ENCODE measurements at regions not wholly inside any gene's neighbourhood (a gene's known extent, or its start where the extent isn't known, plus 50 kb on each side); places are given as distances from the start of the nearest gene placed in this dataset.
A peak's percentile ranks its signal among the peaks of the same experiment; 100 is the strongest.

DNA sequence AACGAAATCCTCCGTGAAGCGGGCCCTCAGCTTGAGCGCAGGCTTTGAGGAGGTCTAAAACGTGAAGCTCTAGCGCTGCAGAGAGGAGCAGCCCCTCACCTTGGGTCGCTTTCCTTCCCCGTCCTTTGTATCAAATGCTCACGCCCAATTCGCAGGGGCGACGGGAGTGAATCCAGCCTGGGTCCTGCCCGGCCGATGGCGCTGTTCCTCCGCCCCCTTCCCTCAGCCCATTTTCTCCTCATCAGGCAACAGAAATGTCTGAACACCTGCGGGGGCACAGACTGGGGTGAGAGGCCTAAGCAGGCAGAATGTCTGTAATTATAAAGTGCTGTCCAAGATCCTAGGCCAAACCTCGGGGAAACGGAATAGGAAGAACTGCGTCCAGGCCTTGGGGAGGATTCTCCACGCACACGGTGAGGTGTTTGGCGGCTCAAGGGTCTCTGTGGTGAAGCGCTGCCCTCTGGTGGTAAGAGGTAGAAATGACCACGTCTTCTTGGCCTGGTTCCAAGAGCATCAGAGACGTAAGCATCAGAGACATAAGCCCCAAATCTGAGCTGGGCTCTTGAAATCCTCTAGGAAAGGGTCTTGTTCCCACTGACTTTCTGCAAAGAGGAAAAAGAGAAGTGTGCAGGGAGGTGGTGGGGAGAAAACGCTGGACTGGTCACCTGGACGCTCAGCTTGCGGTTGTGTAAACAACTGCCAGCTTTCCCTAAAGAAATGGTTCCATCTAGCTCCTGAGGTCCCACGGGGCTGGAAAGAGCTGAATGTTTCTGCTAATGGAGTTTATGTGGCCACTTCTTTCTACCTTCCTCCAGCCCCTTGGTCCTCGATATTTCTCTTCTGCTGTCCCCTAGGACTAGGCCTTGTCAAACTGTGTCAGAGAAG, 92.1 kb upstream of the CD53 start:
- TF ChIP-seq PPARA (CRISPR knock-in tag; IDR thresholded peaks at IDR 0.05; ENCODE audit: borderline replicate concordance) (no peak), ISL1 (CRISPR knock-in tag; IDR thresholded peaks at IDR 0.05) (no peak), ZFP3 (CRISPR knock-in tag; IDR thresholded peaks at IDR 0.05) (no peak), OSR1 (CRISPR knock-in tag; IDR thresholded peaks at IDR 0.05) (no peak), ZNF70 (CRISPR knock-in tag; IDR thresholded peaks at IDR 0.05) (no peak), TOX (CRISPR knock-in tag; IDR thresholded peaks at IDR 0.05; ENCODE audit: borderline replicate concordance) (no peak)
- TF ChIP-seq, protein P1, sequence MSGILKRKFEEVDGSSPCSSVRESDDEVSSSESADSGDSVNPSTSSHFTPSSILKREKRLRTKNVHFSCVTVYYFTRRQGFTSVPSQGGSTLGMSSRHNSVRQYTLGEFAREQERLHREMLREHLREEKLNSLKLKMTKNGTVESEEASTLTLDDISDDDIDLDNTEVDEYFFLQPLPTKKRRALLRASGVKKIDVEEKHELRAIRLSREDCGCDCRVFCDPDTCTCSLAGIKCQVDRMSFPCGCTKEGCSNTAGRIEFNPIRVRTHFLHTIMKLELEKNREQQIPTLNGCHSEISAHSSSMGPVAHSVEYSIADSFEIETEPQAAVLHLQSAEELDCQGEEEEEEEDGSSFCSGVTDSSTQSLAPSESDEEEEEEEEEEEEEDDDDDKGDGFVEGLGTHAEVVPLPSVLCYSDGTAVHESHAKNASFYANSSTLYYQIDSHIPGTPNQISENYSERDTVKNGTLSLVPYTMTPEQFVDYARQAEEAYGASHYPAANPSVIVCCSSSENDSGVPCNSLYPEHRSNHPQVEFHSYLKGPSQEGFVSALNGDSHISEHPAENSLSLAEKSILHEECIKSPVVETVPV (CRISPR knock-in tag; IDR thresholded peaks at IDR 0.05): no peak
- TF ChIP-seq, protein P2, sequence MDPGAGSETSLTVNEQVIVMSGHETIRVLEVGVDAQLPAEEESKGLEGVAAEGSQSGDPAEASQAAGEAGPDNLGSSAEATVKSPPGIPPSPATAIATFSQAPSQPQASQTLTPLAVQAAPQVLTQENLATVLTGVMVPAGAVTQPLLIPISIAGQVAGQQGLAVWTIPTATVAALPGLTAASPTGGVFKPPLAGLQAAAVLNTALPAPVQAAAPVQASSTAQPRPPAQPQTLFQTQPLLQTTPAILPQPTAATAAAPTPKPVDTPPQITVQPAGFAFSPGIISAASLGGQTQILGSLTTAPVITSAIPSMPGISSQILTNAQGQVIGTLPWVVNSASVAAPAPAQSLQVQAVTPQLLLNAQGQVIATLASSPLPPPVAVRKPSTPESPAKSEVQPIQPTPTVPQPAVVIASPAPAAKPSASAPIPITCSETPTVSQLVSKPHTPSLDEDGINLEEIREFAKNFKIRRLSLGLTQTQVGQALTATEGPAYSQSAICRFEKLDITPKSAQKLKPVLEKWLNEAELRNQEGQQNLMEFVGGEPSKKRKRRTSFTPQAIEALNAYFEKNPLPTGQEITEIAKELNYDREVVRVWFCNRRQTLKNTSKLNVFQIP (CRISPR knock-in tag; IDR thresholded peaks at IDR 0.05; ENCODE audit: borderline replicate concordance, low read depth): no peak
- peak; percentile 72 for ATAC-seq

DNA sequence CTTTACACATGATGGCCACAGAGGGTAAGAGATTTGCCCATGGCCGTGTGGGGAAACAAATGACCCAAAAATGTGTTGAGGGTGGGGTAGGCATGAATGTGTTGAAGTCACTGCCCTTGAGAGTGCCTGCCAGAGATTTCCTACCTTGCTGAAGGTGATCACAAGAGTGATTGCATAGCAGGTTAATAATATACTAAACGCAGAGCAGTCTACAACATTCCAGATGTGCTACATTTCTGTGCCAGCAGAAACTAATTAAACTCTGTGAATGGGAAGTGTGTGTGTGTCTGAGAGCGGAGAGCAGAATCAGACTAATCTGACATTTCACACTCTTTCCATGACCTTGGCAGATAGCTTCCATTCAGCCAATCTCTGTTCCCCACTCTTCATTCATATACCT, 93.3 kb upstream of the CD53 start:
- no peak for ATAC-seq
- TF ChIP-seq TOX (CRISPR knock-in tag; IDR thresholded peaks at IDR 0.05; ENCODE audit: borderline replicate concordance) (no peak), ISL1 (CRISPR knock-in tag; IDR thresholded peaks at IDR 0.05) (no peak), ZNF70 (CRISPR knock-in tag; IDR thresholded peaks at IDR 0.05) (no peak), BACH2 (CRISPR knock-in tag; IDR thresholded peaks at IDR 0.05; ENCODE audit: borderline replicate concordance) (no peak), RARB (CRISPR knock-in tag; IDR thresholded peaks at IDR 0.05) (no peak), PPARA (CRISPR knock-in tag; IDR thresholded peaks at IDR 0.05; ENCODE audit: borderline replicate concordance) (no peak), SNAI2 (CRISPR knock-in tag; IDR thresholded peaks at IDR 0.05) (no peak), GLIS3 (CRISPR knock-in tag; IDR thresholded peaks at IDR 0.05) (no peak), CSDC2 (CRISPR knock-in tag; IDR thresholded peaks at IDR 0.05) (no peak)
- TF ChIP-seq, protein P3, sequence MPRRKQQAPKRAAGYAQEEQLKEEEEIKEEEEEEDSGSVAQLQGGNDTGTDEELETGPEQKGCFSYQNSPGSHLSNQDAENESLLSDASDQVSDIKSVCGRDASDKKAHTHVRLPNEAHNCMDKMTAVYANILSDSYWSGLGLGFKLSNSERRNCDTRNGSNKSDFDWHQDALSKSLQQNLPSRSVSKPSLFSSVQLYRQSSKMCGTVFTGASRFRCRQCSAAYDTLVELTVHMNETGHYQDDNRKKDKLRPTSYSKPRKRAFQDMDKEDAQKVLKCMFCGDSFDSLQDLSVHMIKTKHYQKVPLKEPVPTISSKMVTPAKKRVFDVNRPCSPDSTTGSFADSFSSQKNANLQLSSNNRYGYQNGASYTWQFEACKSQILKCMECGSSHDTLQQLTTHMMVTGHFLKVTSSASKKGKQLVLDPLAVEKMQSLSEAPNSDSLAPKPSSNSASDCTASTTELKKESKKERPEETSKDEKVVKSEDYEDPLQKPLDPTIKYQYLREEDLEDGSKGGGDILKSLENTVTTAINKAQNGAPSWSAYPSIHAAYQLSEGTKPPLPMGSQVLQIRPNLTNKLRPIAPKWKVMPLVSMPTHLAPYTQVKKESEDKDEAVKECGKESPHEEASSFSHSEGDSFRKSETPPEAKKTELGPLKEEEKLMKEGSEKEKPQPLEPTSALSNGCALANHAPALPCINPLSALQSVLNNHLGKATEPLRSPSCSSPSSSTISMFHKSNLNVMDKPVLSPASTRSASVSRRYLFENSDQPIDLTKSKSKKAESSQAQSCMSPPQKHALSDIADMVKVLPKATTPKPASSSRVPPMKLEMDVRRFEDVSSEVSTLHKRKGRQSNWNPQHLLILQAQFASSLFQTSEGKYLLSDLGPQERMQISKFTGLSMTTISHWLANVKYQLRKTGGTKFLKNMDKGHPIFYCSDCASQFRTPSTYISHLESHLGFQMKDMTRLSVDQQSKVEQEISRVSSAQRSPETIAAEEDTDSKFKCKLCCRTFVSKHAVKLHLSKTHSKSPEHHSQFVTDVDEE (CRISPR knock-in tag; IDR thresholded peaks at IDR 0.05): no peak

DNA sequence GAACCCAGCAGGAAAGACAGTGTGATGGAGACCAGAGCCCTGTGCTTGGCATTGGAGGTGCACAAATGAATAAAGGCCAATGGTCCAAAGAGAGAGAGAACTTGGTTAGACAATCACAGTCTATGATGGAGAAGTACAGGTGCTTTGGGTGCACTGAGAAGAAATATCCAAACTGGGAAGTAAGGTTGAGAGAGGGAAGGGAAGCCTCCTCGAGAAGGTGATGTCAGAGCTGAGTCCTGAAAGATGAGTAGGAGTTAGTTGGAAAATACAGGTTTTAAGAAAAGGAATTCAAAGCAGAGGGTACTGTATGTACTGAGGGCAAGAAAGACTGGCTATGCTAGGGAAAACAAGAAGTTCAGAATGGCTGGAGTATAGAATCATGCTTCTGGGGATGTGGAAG, 94.1 kb upstream of the CD53 start:
- no peak for TF ChIP-seq BACH2 (CRISPR knock-in tag; IDR thresholded peaks at IDR 0.05; ENCODE audit: borderline replicate concordance)
- TF ChIP-seq CSDC2 (CRISPR knock-in tag; IDR thresholded peaks at IDR 0.05): no peak
- TF ChIP-seq, protein P4, sequence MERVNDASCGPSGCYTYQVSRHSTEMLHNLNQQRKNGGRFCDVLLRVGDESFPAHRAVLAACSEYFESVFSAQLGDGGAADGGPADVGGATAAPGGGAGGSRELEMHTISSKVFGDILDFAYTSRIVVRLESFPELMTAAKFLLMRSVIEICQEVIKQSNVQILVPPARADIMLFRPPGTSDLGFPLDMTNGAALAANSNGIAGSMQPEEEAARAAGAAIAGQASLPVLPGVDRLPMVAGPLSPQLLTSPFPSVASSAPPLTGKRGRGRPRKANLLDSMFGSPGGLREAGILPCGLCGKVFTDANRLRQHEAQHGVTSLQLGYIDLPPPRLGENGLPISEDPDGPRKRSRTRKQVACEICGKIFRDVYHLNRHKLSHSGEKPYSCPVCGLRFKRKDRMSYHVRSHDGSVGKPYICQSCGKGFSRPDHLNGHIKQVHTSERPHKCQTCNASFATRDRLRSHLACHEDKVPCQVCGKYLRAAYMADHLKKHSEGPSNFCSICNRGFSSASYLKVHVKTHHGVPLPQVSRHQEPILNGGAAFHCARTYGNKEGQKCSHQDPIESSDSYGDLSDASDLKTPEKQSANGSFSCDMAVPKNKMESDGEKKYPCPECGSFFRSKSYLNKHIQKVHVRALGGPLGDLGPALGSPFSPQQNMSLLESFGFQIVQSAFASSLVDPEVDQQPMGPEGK (CRISPR knock-in tag; IDR thresholded peaks at IDR 0.05; ENCODE audit: borderline replicate concordance): no peak
- no peak for TF ChIP-seq GLIS3 (CRISPR knock-in tag; IDR thresholded peaks at IDR 0.05)
- TF ChIP-seq ESRRG (CRISPR knock-in tag; IDR thresholded peaks at IDR 0.05): no peak
- TF ChIP-seq, protein P3 (CRISPR knock-in tag; IDR thresholded peaks at IDR 0.05): no peak
- no peak for TF ChIP-seq RARB (CRISPR knock-in tag; IDR thresholded peaks at IDR 0.05)
- no peak for TF ChIP-seq TOX (CRISPR knock-in tag; IDR thresholded peaks at IDR 0.05; ENCODE audit: borderline replicate concordance)
- no peak for TF ChIP-seq ZNF8 (CRISPR knock-in tag; IDR thresholded peaks at IDR 0.05)
- no peak for ATAC-seq

Data from SK-N-SH treated with all-trans-retinoic acid at 6 μM for 48 hours (cell line).